A673 (cell line): ENCODE measurements at regions not wholly inside any gene's neighbourhood (a gene's known extent, or its start where the extent isn't known, plus 50 kb on each side); places are given as distances from the start of the nearest gene placed in this dataset.

Experiments used
- BruUV-seq: library from RNA; stranded (reverse); fragments of 400-500 nt; replicated peaks from 2 replicates; lab custom pipeline; 2021; lab: Mats Ljungman, UMichigan
- CTCF ChIA-PET: fragments of 300-600 bp; sonication (Branson Sonifier 250); formaldehyde crosslinking; loops from one replicate; lab custom pipeline; 2022; ENCODE audit warnings: antibody characterized with exemption; lab: Charles Lee
- POLR2A ChIA-PET: fragments of 300-600 bp; sonication (Branson Sonifier 250); formaldehyde crosslinking; loops from one replicate; lab custom pipeline; 2022; ENCODE audit warnings: antibody characterized with exemption; ENCODE audit not compliant: low non-redundant PET; lab: Charles Lee
- DNase-seq: peaks from one replicate; pipeline ENCODE4 v3.0.0-alpha.2; 2015; ENCODE audit warnings: low spot score
- H3K27ac ChIP-seq: fragments of 200-600 bp; sonication (generic); 2 replicates; pipeline ENCODE4 v1.5.1; 2016; ENCODE audit warnings: mixed run types, low read depth, mild to moderate bottlenecking, mixed read lengths, antibody characterized with exemption, low read length; ENCODE audit not compliant: poor library complexity, severe bottlenecking
- H3K27me3 ChIP-seq: fragments of 200-600 bp; sonication (generic); replicated peaks from 2 replicates; pipeline ENCODE4 v1.6.1; 2017; ENCODE audit warnings: mixed run types, low read depth, mild to moderate bottlenecking, mixed read lengths, antibody characterized with exemption, low read length; ENCODE audit not compliant: insufficient read depth, poor library complexity
- H3K36me3 ChIP-seq: fragments of 200-600 bp; sonication (generic); 2 replicates; pipeline ENCODE4 v1.6.1; 2016; ENCODE audit warnings: mixed run types, mild to moderate bottlenecking, mixed read lengths, antibody characterized with exemption, low read length; ENCODE audit not compliant: insufficient read depth, poor library complexity, severe bottlenecking
- H3K4me1 ChIP-seq: fragments of 200-600 bp; sonication (generic); 2 replicates; pipeline ENCODE4 v1.6.1; 2017; ENCODE audit warnings: mixed run types, mild to moderate bottlenecking, mixed read lengths, antibody characterized with exemption, low read length; ENCODE audit not compliant: insufficient read depth, poor library complexity, severe bottlenecking
- H3K4me3 ChIP-seq: fragments of 200-600 bp; sonication (generic); 2 replicates; pipeline ENCODE4 v1.5.1; 2016; ENCODE audit warnings: low read depth, mixed run types, mild to moderate bottlenecking, mixed read lengths, low read length; ENCODE audit not compliant: poor library complexity, severe bottlenecking
- H3K9me3 ChIP-seq: fragments of 200-600 bp; sonication (generic); 2 replicates; pipeline ENCODE4 v1.6.1; 2016; ENCODE audit warnings: mixed run types, low read depth, mild to moderate bottlenecking, mixed read lengths, antibody characterized with exemption, low read length; ENCODE audit not compliant: poor library complexity, severe bottlenecking
- CTCF ChIP-seq: fragments of 300-800, 200-600 bp; sonication (generic); conservative IDR thresholded peaks from 2 replicates; pipeline ENCODE4 v1.5.1; 2017; ENCODE audit warnings: low read depth, mild to moderate bottlenecking, antibody characterized with exemption, low read length, moderate library complexity, mixed read lengths
- EZH2 ChIP-seq: fragments of 200-600 bp; sonication (generic); IDR thresholded peaks from 2 replicates; pipeline ENCODE4 v1.6.1; 2017; ENCODE audit warnings: borderline replicate concordance, low read depth, mild to moderate bottlenecking, mixed read lengths, antibody characterized with exemption, low read length; ENCODE audit not compliant: poor library complexity, severe bottlenecking
- intact Hi-C: fragments of 100-400 bp; cut with micrococcal nuclease; formaldehyde crosslinking; loops from one replicate; pipeline ENCODE4 v1.10.0; 2022; ENCODE audit not compliant: unreplicated experiment

DNA sequence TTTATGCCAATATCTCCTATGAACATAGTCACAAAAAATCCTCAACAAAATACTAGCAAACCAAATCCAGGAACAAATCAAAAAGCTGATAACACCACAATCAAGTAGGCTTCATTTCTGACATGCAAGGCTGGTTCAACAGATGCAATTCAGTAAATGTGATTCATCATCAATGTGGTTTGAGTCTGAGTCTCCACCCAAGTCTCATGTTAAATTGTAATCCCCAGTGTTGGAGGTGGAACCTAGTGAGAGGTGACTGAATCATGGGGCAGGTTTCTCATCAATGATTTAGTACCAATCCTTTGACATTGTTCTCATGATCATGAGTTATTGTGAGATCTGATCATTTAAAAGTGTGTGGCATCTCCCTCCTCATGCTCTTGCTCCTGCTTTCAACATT, 1072.7 kb downstream of the NR2F1-AS1 start:
- Histone ChIP-seq H3K27me3 (no peaks in the 10 kb centered on the region), H3K9me3 (peaks cover 5% of the 10 kb centered on the region), H3K36me3 (no peaks in the 10 kb centered on the region), H3K4me3 (no peak overlapping the region), H3K27ac (no peak overlapping the region), H3K4me1 (no peaks in the 10 kb centered on the region)
- ChIA-PET POLR2A (no interaction called here), CTCF (no interaction called here)
- intact Hi-C loops: no loop called here
- DNase-seq: no peak
- no TSS peak for BruUV-seq
- TF ChIP-seq EZH2 (no peak), CTCF (no peak)

DNA sequence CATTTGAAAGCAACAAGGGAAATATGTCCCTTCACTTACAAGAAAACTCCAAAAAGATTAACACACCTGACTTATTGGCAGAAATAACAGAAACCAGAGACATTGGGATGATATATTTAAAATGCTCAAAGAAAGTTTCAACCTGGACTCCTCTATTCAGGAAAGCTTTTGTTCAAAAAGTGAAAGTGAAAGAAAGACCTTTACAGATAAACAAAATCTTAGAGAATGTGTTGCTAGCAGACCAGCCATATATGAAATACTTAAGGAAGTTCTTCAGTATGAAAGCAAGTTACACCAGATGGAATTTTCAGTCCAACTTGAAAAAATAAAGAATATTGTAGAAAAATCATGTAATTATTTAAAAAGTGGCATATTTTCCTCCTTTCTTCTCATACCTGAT, 1075.1 kb downstream of the NR2F1-AS1 start:
- Histone ChIP-seq H3K4me1 (no peaks in the 10 kb centered on the region), H3K27me3 (no peaks in the 10 kb centered on the region), H3K9me3 (no peaks in the 10 kb centered on the region), H3K36me3 (no peaks in the 10 kb centered on the region), H3K27ac (no peak overlapping the region), H3K4me3 (no peak overlapping the region)
- BruUV-seq: no TSS peak
- intact Hi-C loops: no loop called here
- POLR2A ChIA-PET: no interaction called here
- DNase-seq: no peak
- no peak for TF ChIP-seq EZH2
- no peak for TF ChIP-seq CTCF
- CTCF ChIA-PET: no interaction called here

DNA sequence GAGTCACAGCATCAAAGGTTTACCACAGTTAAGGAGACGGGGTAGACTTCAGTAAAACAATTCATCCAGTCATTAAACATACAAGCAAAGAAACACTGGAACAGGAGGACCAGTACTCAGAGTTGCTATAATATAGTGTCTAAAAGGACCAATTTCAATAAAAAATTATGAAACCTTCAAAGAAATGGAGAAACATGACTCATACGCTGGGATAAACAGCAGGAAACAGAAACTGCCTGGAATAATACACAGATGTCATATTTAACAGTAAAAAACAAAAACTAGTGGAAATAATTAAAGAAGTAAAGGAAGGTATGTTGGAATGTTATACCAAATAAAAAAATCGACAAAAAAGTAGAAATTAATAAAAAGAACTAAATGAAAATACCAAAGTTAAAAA, 1075.9 kb downstream of the NR2F1-AS1 start:
- no peaks in the 10 kb centered on the region for H3K9me3 ChIP-seq
- no peaks in the 10 kb centered on the region for H3K27me3 ChIP-seq
- no peak for TF ChIP-seq EZH2
- TF ChIP-seq CTCF: no peak
- no peak overlapping the region for H3K27ac ChIP-seq
- intact Hi-C loops: no loop called here
- ChIA-PET CTCF (no interaction called here), POLR2A (no interaction called here)
- no peak overlapping the region for H3K4me3 ChIP-seq
- no peaks in the 10 kb centered on the region for H3K36me3 ChIP-seq
- no peaks in the 10 kb centered on the region for H3K4me1 ChIP-seq
- no peak for DNase-seq
- no TSS peak for BruUV-seq
